Endothelial cell of umbilical vein (primary cell): ENCODE measurements at regions not wholly inside any gene's neighbourhood (a gene's known extent, or its start where the extent isn't known, plus 50 kb on each side); places are given as distances from the start of the nearest gene placed in this dataset.

Experiments
- BruUV-seq: library from RNA; stranded (reverse); fragments of 400-500 nt; replicated peaks from 2 replicates; lab custom pipeline; 2021; lab: Mats Ljungman, UMichigan
- CTCF ChIA-PET: fragments of 300-600, 350-600 bp; sonication (Branson Sonifier 250); formaldehyde crosslinking; loops from one replicate; lab custom pipeline; 2021; ENCODE audit warnings: antibody characterized with exemption, inconsistent platforms; lab: Charles Lee
- POLR2A ChIA-PET: fragments of 300-600, 350-600 bp; sonication (Branson Sonifier 250); formaldehyde crosslinking; loops from one replicate; lab custom pipeline; 2021; ENCODE audit warnings: antibody characterized with exemption, inconsistent platforms; lab: Charles Lee
- DNase-seq: peaks from one replicate; pipeline ENCODE4 v3.0.0-alpha.2; 2011; ENCODE audit warnings: low read depth, low spot score
- FAIRE-seq: peaks from 2 replicates; lab custom pipeline; 2011; peaks lifted over from hg19 to GRCh38; lab: Jason Lieb, UNC
- H2AFZ ChIP-seq: 2 replicates; pipeline ENCODE4 v1.6.0; 2012; ENCODE audit warnings: low read depth, low read length, control low read depth, inconsistent platforms
- H3K27ac ChIP-seq: 2 replicates; pipeline ENCODE4 v1.5.1; 2011; ENCODE audit warnings: low read depth, mild to moderate bottlenecking, control low read depth, low read length, moderate library complexity; ENCODE audit not compliant: insufficient read depth
- H3K27me3 ChIP-seq, 2 experiments: 2 replicates each; pipeline versions ENCODE4 v1.6.0 to v1.6.1; 2011; ENCODE audit warnings: low read length in 2 of 2, mixed read lengths in 1 of 2; ENCODE audit not compliant: control insufficient read depth in 2 of 2, insufficient read depth in 2 of 2
- H3K36me3 ChIP-seq, 2 experiments: 2 replicates in 1 of 2; 3 replicates in 1 of 2; pipeline ENCODE4 v1.5.1; 2011; ENCODE audit warnings: low read length in 2 of 2, mild to moderate bottlenecking in 1 of 2, moderate library complexity in 1 of 2; ENCODE audit not compliant: control insufficient read depth in 2 of 2, insufficient read depth in 2 of 2; ENCODE audit errors: extremely low read depth in 1 of 2
- H3K4me1 ChIP-seq: 3 replicates; pipeline ENCODE4 v1.5.1; 2011; ENCODE audit warnings: mild to moderate bottlenecking, low read length; ENCODE audit not compliant: control insufficient read depth, insufficient read depth; ENCODE audit errors: extremely low read depth
- H3K4me2 ChIP-seq: 2 replicates; pipeline ENCODE4 v1.6.1; 2011; ENCODE audit warnings: low read length, control low read depth, mixed read lengths; ENCODE audit not compliant: insufficient read depth
- H3K4me3 ChIP-seq, 3 experiments: fragments of 200-600 bp in 1 of 3; sonication (generic), shearing (Covaris generic) in 1 of 3; replicated peaks in 1 of 3; 2 replicates each; pipeline ENCODE4 v1.5.1; 2011 to 2016; ENCODE audit warnings: control low read depth in 3 of 3, low read length in 3 of 3, mild to moderate bottlenecking in 2 of 3, inconsistent platforms in 1 of 3, low read depth in 1 of 3, moderate library complexity in 1 of 3; ENCODE audit not compliant: insufficient read depth in 1 of 3
- H3K79me2 ChIP-seq: 2 replicates; pipeline ENCODE4 v1.6.0; 2012; ENCODE audit warnings: low read length, inconsistent platforms; ENCODE audit not compliant: control insufficient read depth, insufficient read depth
- H3K9ac ChIP-seq: replicated peaks from 2 replicates; pipeline ENCODE3; 2011; ENCODE audit warnings: low read length, control low read depth; ENCODE audit not compliant: insufficient read depth; ENCODE audit errors: extremely low read depth
- H3K9me1 ChIP-seq: replicated peaks from 3 replicates; pipeline ENCODE4 v1.6.0; 2011; ENCODE audit warnings: mild to moderate bottlenecking, low read length; ENCODE audit not compliant: control insufficient read depth, insufficient read depth; ENCODE audit errors: extremely low read depth
- H3K9me3 ChIP-seq: replicated peaks from 2 replicates; pipeline ENCODE4 v1.5.1; 2012; ENCODE audit warnings: low read length, inconsistent platforms; ENCODE audit not compliant: control insufficient read depth, insufficient read depth
- H4K20me1 ChIP-seq: replicated peaks from 2 replicates; pipeline ENCODE3; 2011; ENCODE audit warnings: mild to moderate bottlenecking, low read length; ENCODE audit not compliant: control insufficient read depth, insufficient read depth; ENCODE audit errors: extremely low read depth
- EZH2 ChIP-seq: IDR thresholded peaks from 2 replicates; pipeline ENCODE4 v1.6.1; 2012; ENCODE audit warnings: borderline replicate concordance, low read depth, mild to moderate bottlenecking, moderate library complexity, low read length, inconsistent platforms; ENCODE audit not compliant: severe bottlenecking
- FOS ChIP-seq: IDR thresholded peaks from 2 replicates; pipeline ENCODE4 v1.6.1; 2011; ENCODE audit warnings: mild to moderate bottlenecking, low read length, moderate library complexity, borderline replicate concordance; ENCODE audit not compliant: insufficient read depth
- GATA2 ChIP-seq: IDR thresholded peaks from 2 replicates; pipeline ENCODE4 v1.7.0; 2011; ENCODE audit warnings: low read depth, mild to moderate bottlenecking, moderate library complexity, mixed read lengths, low read length; ENCODE audit not compliant: insufficient read length, insufficient read depth
- JUN ChIP-seq: IDR thresholded peaks from 2 replicates; pipeline ENCODE4 v1.6.1; 2011; ENCODE audit warnings: borderline replicate concordance, low read depth; ENCODE audit not compliant: insufficient read length, insufficient read depth
- MYC ChIP-seq: IDR thresholded peaks from one replicate; pipeline ENCODE4 v1.6.1; 2011; ENCODE audit warnings: mild to moderate bottlenecking, low read depth, low read length
- POLR2A ChIP-seq: IDR thresholded peaks from 2 replicates; pipeline ENCODE4 v1.6.1; 2012; ENCODE audit warnings: low read depth, mild to moderate bottlenecking, control low read depth, low read length
- POLR2AphosphoS5 ChIP-seq: IDR thresholded peaks from 2 replicates; pipeline ENCODE4 v1.6.1; 2012; ENCODE audit warnings: low read depth, mild to moderate bottlenecking, control low read depth, low read length, moderate library complexity; ENCODE audit not compliant: insufficient read depth
- dilution Hi-C: fragments of 300-500 bp; cut with MboI; formaldehyde crosslinking; loops from one replicate; pipeline ENCODE4 v1.15.0; 2019; ENCODE audit warnings: low sequenced_read_pairs; ENCODE audit not compliant: extremely low pct_ligation_motif_present
- intact Hi-C: fragments of 100-400 bp; cut with micrococcal nuclease; formaldehyde crosslinking; loops from one replicate; pipeline ENCODE4 v1.10.0; 2022
- TF ChIP-seq, protein P1 (sequence below): IDR thresholded peaks from 2 replicates; pipeline ENCODE4 v1.6.1; 2011; ENCODE audit not compliant: insufficient read depth, insufficient read length
- TF ChIP-seq, protein P2 (sequence below), 2 donors: IDR thresholded peaks; 1 replicate in 1 of 2; 2 replicates in 1 of 2; pipeline ENCODE4 v1.5.1; 2011; ENCODE audit warnings: low read length in 2 of 2, mild to moderate bottlenecking in 2 of 2, moderate library complexity in 2 of 2, control low read depth in 1 of 2, inconsistent platforms in 1 of 2, low read depth in 1 of 2; ENCODE audit not compliant: insufficient read depth in 1 of 2; ENCODE audit errors: extremely low read depth in 1 of 2

GRCh38 chr6:12569646-12570045 is 146.9 kb upstream of the PHACTR1 start:
- no peak for TF ChIP-seq FOS
- TF ChIP-seq, protein P1, sequence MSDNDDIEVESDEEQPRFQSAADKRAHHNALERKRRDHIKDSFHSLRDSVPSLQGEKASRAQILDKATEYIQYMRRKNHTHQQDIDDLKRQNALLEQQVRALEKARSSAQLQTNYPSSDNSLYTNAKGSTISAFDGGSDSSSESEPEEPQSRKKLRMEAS, result no peak
- TF ChIP-seq POLR2A, result no peak
- no peak for TF ChIP-seq JUN
- TF ChIP-seq, protein P2, sequence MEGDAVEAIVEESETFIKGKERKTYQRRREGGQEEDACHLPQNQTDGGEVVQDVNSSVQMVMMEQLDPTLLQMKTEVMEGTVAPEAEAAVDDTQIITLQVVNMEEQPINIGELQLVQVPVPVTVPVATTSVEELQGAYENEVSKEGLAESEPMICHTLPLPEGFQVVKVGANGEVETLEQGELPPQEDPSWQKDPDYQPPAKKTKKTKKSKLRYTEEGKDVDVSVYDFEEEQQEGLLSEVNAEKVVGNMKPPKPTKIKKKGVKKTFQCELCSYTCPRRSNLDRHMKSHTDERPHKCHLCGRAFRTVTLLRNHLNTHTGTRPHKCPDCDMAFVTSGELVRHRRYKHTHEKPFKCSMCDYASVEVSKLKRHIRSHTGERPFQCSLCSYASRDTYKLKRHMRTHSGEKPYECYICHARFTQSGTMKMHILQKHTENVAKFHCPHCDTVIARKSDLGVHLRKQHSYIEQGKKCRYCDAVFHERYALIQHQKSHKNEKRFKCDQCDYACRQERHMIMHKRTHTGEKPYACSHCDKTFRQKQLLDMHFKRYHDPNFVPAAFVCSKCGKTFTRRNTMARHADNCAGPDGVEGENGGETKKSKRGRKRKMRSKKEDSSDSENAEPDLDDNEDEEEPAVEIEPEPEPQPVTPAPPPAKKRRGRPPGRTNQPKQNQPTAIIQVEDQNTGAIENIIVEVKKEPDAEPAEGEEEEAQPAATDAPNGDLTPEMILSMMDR (IDR thresholded peaks at IDR 0.05; ENCODE audit: extremely low read depth in 1 of 2, insufficient read depth in 1 of 2, low read depth in 1 of 2, low read length in 2 of 2), result no peak
- TF ChIP-seq GATA2, result no peak
- no peak for TF ChIP-seq MYC
- TF ChIP-seq EZH2, result no peak
- no peak for TF ChIP-seq POLR2AphosphoS5
- no peaks in the 10 kb centered on the region for H3K36me3 ChIP-seq
- no peak overlapping the region for H3K9ac ChIP-seq
- CTCF ChIA-PET, result interaction anchor here (1.5 to 4.1 kb wide), 4 partner anchors 11 to 280 kb away, joined by 4 to 16 read pairs (median 10); no protein-coding TSS in a partner anchor
- no peak overlapping the region for H3K27ac ChIP-seq
- DNase-seq (no peak), FAIRE-seq (no peak)
- H3K4me2 ChIP-seq, result no peak overlapping the region
- no peaks in the 10 kb centered on the region for H3K9me1 ChIP-seq
- intact Hi-C loops (loop anchor here (5.0 kb wide), 1 partner anchor 1477 kb away; the partner anchor contains the start of gene SMIM13), dilution Hi-C loops (no loop called here)
- H3K9me3 ChIP-seq, result no peaks in the 10 kb centered on the region
- H3K4me3 ChIP-seq, result no peak overlapping the region
- peaks cover 65% of the 10 kb centered on the region for H3K4me1 ChIP-seq
- H3K79me2 ChIP-seq, result no peaks in the 10 kb centered on the region
- H4K20me1 ChIP-seq, result no peaks in the 10 kb centered on the region
- no peaks in the 10 kb centered on the region for H3K27me3 ChIP-seq
- no peak overlapping the region for H2AFZ ChIP-seq
- POLR2A ChIA-PET, result no interaction called here
- no TSS peak for BruUV-seq
